ENCODE measurements at regions not wholly inside any gene's neighbourhood (a gene's known extent, or its start where the extent isn't known, plus 50 kb on each side); places are given as distances from the start of the nearest gene placed in this dataset.

DNA sequence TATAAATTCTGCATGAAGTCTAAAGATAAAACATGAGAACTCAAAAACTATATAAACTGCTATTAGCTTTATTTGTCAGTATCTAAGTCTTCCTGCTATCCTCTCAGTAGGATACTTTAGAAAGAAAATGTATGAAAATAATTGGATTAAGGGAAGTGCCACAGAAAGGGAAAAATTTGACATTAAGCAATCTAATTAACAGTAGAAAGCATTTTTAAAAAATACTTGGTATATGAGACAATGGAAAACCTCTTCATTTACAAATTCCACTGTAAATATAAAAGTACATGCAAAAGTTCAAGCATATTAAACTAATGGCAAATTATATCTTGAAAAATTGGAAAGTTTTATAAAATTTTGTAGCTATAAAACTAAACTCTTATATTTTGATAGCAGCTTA, 518.6 kb upstream of the NUDT12 start:
- TF ChIP-seq POLR2AphosphoS5 (IDR thresholded peaks at IDR 0.05; ENCODE audit: borderline replicate concordance, low read depth, low read length) (no peak), EZH2 (IDR thresholded peaks at IDR 0.05) (no peak)

Data from SK-N-MC (cell line).